CD14-positive monocyte (primary cell): ENCODE measurements at regions not wholly inside any gene's neighbourhood (a gene's known extent, or its start where the extent isn't known, plus 50 kb on each side); places are given as distances from the start of the nearest gene placed in this dataset.

Experiments
- DNase-seq, 3 donors: peaks; one replicate each; pipeline ENCODE4 v3.0.0-alpha.2; 2011 to 2022
- H2AFZ ChIP-seq: 2 replicates; pipeline ENCODE4 v1.6.0; 2012; ENCODE audit warnings: mild to moderate bottlenecking, low read depth, low read length, inconsistent platforms; ENCODE audit not compliant: insufficient read depth, poor library complexity, severe bottlenecking
- H3K27ac ChIP-seq, 2 donors: 1 replicate in 1 of 2; 2 replicates in 1 of 2; pipeline ENCODE4 v1.5.1; 2012 to 2013; ENCODE audit warnings: low read length in 2 of 2, control low read depth in 1 of 2, inconsistent platforms in 1 of 2, low read depth in 1 of 2, mild to moderate bottlenecking in 1 of 2
- H3K27me3 ChIP-seq, 2 donors: one replicate each; pipeline versions ENCODE4 v1.6.0 to v1.6.1; 2011 to 2013; ENCODE audit warnings: low read length in 2 of 2; ENCODE audit not compliant: control insufficient read depth in 2 of 2, insufficient read depth in 2 of 2
- H3K36me3 ChIP-seq, 2 donors: replicated peaks in 1 of 2; 1 replicate in 1 of 2; 2 replicates in 1 of 2; pipeline versions ENCODE4 v1.5.1 to v1.6.1; 2012 to 2013; ENCODE audit warnings: low read length in 2 of 2, control low read depth in 1 of 2, inconsistent platforms in 1 of 2, mild to moderate bottlenecking in 1 of 2; ENCODE audit not compliant: insufficient read depth in 2 of 2, control insufficient read depth in 1 of 2
- H3K4me1 ChIP-seq, 2 donors: 1 replicate in 1 of 2; 2 replicates in 1 of 2; pipeline versions ENCODE4 v1.5.1 to v1.6.1; 2012 to 2013; ENCODE audit warnings: low read length in 2 of 2, control low read depth in 1 of 2, inconsistent platforms in 1 of 2, mild to moderate bottlenecking in 1 of 2, moderate library complexity in 1 of 2; ENCODE audit not compliant: insufficient read depth in 2 of 2, control insufficient read depth in 1 of 2
- H3K4me2 ChIP-seq: replicated peaks from 2 replicates; pipeline ENCODE3; 2012; ENCODE audit warnings: low read length, moderate library complexity, mild to moderate bottlenecking; ENCODE audit not compliant: poor library complexity, severe bottlenecking; ENCODE audit errors: extremely low read depth
- H3K4me3 ChIP-seq, 3 experiments: fragments of 200-600 bp in 1 of 3; sonication (generic) in 1 of 3; replicated peaks in 1 of 3; 1 replicate in 2 of 3; 2 replicates in 1 of 3; pipeline ENCODE4 v1.5.1; 2011 to 2013; ENCODE audit warnings: low read length in 3 of 3, mild to moderate bottlenecking in 3 of 3, control low read depth in 2 of 3, low read depth in 2 of 3, inconsistent platforms in 1 of 3, moderate library complexity in 1 of 3
- H3K79me2 ChIP-seq: 2 replicates; pipeline ENCODE4 v1.6.0; 2012; ENCODE audit warnings: mild to moderate bottlenecking, control low read depth, inconsistent platforms, low read length, moderate library complexity; ENCODE audit not compliant: insufficient read depth
- H3K9ac ChIP-seq: 2 replicates; pipeline ENCODE4 v1.6.0; 2017; ENCODE audit warnings: low read length, mild to moderate bottlenecking; ENCODE audit not compliant: insufficient read depth, poor library complexity, severe bottlenecking
- H3K9me3 ChIP-seq, 2 donors: replicated peaks in 1 of 2; 1 replicate in 1 of 2; 2 replicates in 1 of 2; pipeline versions ENCODE4 v1.5.1 to v1.6.1; 2012 to 2013; ENCODE audit warnings: low read length in 2 of 2, control low read depth in 1 of 2; ENCODE audit not compliant: control insufficient read depth in 1 of 2, insufficient read depth in 1 of 2
- H4K20me1 ChIP-seq: 2 replicates; pipeline ENCODE4 v1.6.0; 2012; ENCODE audit warnings: mild to moderate bottlenecking, low read length, control low read depth, moderate library complexity; ENCODE audit not compliant: insufficient read depth
- H3K27ac Mint-ChIP-seq, 7 donors: one replicate each; pipeline ENCODE4 v1.8.0; 2020; ENCODE audit warnings: mild to moderate bottlenecking in 7 of 7, mixed read lengths in 7 of 7, moderate library complexity in 6 of 7, inconsistent platforms in 2 of 7
- H3K27me3 Mint-ChIP-seq, 3 donors: one replicate each; pipeline ENCODE4 v1.8.0; 2021 to 2022; ENCODE audit warnings: low read depth in 3 of 3, mild to moderate bottlenecking in 3 of 3, mixed read lengths in 3 of 3, moderate library complexity in 3 of 3, inconsistent platforms in 1 of 3
- H3K36me3 Mint-ChIP-seq, 2 donors: one replicate each; pipeline ENCODE4 v1.8.0; 2020; ENCODE audit warnings: mixed read lengths in 2 of 2, inconsistent platforms in 1 of 2, mild to moderate bottlenecking in 1 of 2
- H3K4me1 Mint-ChIP-seq: one replicate; pipeline ENCODE4 v1.8.0; 2020; ENCODE audit warnings: mild to moderate bottlenecking, mixed read lengths
- H3K4me3 Mint-ChIP-seq, 2 donors: one replicate each; pipeline ENCODE4 v1.8.0; 2020; ENCODE audit warnings: mild to moderate bottlenecking in 2 of 2, mixed read lengths in 2 of 2, moderate library complexity in 1 of 2
- H3K9me3 Mint-ChIP-seq, 7 donors: one replicate each; pipeline ENCODE4 v1.8.0; 2020 to 2022; ENCODE audit warnings: mixed read lengths in 7 of 7, mild to moderate bottlenecking in 6 of 7, moderate library complexity in 6 of 7, inconsistent platforms in 2 of 7
- WGBS: methylation state at CpG from one replicate; pipeline ENCODE4 v1.1.5; 2013; ENCODE audit warnings: missing lambda C conversion rate; ENCODE audit not compliant: insufficient coverage; 5-methylcytosine and 5-hydroxymethylcytosine counted together
- intact Hi-C, 2 donors: fragments of 100-400 bp; cut with micrococcal nuclease; formaldehyde crosslinking; loops; one replicate each; pipeline versions ENCODE4 v1.15.0 to v1.15.1; 2023
- TF ChIP-seq, protein P1 (sequence below): fragments of 200-600 bp; IDR thresholded peaks from one replicate; pipeline ENCODE4 v1.8.0; 2022; ENCODE audit warnings: antibody characterized with exemption, mild to moderate bottlenecking

DNA sequence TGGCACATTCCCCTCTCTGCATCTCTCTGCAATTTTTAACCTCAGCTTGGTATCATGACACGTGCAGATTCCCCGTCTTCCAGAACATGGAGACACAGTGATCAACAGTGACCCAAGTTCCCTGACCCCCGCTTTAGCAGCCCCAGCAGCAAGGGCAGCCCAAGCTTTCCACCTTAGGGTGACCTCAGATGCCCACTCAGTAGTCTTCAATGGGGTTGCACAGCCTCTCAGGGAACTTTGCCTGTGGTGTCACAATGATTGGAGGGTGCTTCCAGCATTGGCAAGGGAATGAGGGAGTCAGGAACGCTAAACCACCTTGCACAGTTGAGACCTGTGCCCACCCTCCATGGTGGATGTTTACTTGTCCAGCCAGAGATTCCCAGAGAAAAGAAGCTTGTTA is 287.1 kb upstream of the CDH4 start:
- Mint-ChIP-seq H3K36me3 (no peaks in the 10 kb centered on the region), H3K27me3 (peaks cover 4 to 11% (median 5%) of the 10 kb centered on the region in 3 donors)
- H3K4me1 ChIP-seq, result no peaks in the 10 kb centered on the region

DNA sequence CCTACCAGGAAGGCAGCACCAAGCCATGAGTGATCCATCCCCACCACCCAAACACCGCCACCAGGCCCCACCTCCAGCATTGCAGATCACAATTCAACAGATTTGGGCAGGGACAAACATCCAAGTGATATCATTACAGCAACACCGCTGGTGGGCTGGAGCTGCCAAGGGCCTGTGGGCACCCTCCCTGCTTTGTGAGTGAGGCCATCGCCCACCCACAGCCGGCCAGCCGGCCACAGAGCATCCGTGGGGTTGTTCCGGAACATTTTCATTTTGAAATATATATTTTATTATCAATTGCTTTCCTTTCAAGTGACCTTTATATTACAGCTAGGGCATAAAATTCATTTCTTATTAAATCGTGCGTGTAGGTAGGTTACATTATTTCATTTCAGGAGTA is 286.0 kb upstream of the CDH4 start:
- no peaks in the 10 kb centered on the region for H3K27me3 ChIP-seq
- peak overlapping the region in 1 of 7 donors; percentile 32 for H3K27ac Mint-ChIP-seq
- intact Hi-C loops, result no loop called here
- no peaks in the 10 kb centered on the region for H4K20me1 ChIP-seq
- H3K9ac ChIP-seq, result no peak overlapping the region
- H3K4me3 Mint-ChIP-seq, result no peak overlapping the region
- no peaks in the 10 kb centered on the region for H3K36me3 Mint-ChIP-seq
- peaks cover 4 to 11% (median 5%) of the 10 kb centered on the region in 3 donors for H3K27me3 Mint-ChIP-seq
- H2AFZ ChIP-seq, result no peak overlapping the region
- TF ChIP-seq, protein P1, sequence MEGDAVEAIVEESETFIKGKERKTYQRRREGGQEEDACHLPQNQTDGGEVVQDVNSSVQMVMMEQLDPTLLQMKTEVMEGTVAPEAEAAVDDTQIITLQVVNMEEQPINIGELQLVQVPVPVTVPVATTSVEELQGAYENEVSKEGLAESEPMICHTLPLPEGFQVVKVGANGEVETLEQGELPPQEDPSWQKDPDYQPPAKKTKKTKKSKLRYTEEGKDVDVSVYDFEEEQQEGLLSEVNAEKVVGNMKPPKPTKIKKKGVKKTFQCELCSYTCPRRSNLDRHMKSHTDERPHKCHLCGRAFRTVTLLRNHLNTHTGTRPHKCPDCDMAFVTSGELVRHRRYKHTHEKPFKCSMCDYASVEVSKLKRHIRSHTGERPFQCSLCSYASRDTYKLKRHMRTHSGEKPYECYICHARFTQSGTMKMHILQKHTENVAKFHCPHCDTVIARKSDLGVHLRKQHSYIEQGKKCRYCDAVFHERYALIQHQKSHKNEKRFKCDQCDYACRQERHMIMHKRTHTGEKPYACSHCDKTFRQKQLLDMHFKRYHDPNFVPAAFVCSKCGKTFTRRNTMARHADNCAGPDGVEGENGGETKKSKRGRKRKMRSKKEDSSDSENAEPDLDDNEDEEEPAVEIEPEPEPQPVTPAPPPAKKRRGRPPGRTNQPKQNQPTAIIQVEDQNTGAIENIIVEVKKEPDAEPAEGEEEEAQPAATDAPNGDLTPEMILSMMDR, result no peak
- H3K9me3 Mint-ChIP-seq, result peaks cover 0 to 15% (median 3%) of the 10 kb centered on the region in 7 donors
- H3K36me3 ChIP-seq, result no peaks in the 10 kb centered on the region
- no peaks in the 10 kb centered on the region for H3K4me1 ChIP-seq
- H3K4me2 ChIP-seq, result no peak overlapping the region
- 93% methylated on average over 2 of the region's 9 CpGs for WGBS
- no peak overlapping the region for H3K27ac ChIP-seq
- H3K9me3 ChIP-seq, result peaks cover 0 to 18% of the 10 kb centered on the region in 2 donors
- H3K79me2 ChIP-seq, result no peaks in the 10 kb centered on the region
- H3K4me3 ChIP-seq, result no peak overlapping the region
- DNase-seq, result no peak
- H3K4me1 Mint-ChIP-seq, result no peaks in the 10 kb centered on the region

More for the DNA sequence above, 287.1 kb upstream of the CDH4 start:
- Histone ChIP-seq H3K27ac (no peak overlapping the region), H3K27me3 (no peaks in the 10 kb centered on the region), H4K20me1 (no peaks in the 10 kb centered on the region), H3K36me3 (no peaks in the 10 kb centered on the region), H3K9ac (no peak overlapping the region), H2AFZ (no peak overlapping the region), H3K9me3 (peaks cover 0 to 18% of the 10 kb centered on the region in 2 donors), H3K79me2 (no peaks in the 10 kb centered on the region), H3K4me3 (no peak overlapping the region), H3K4me2 (no peak overlapping the region)
- H3K4me3 Mint-ChIP-seq, result no peak overlapping the region
- no peak for DNase-seq
- intact Hi-C loops, result no loop called here
- WGBS, result 94% methylated on average over 4 of the region's 4 CpGs
- H3K9me3 Mint-ChIP-seq, result peaks cover 0 to 15% (median 3%) of the 10 kb centered on the region in 7 donors
- TF ChIP-seq, protein P1, result no peak
- no peaks in the 10 kb centered on the region for H3K4me1 Mint-ChIP-seq
- no peak overlapping the region for H3K27ac Mint-ChIP-seq
